ENCODE measurements at regions not wholly inside any gene's neighbourhood (a gene's known extent, or its start where the extent isn't known, plus 50 kb on each side); places are given as distances from the start of the nearest gene placed in this dataset.

GRCh38 chr2:121148481-121148880, 136.5 kb downstream of the TFCP2L1 start:
- Histone ChIP-seq H3K27ac (ENCODE audit: low read length) (no peak overlapping the region), H3K9ac (ENCODE audit: low read length) (no peak overlapping the region), H3K4me3 (ENCODE audit: low read length) (no peak overlapping the region), H3F3A (ENCODE audit: insufficient read depth, low read length, poor library complexity, severe bottlenecking) (no peaks in the 10 kb centered on the region), H3K9me3 (ENCODE audit: low read length) (no peaks in the 10 kb centered on the region), H2AFZ (ENCODE audit: low read depth, low read length) (no peak overlapping the region), H3K9me2 (ENCODE audit: insufficient read depth, low read length) (no peaks in the 10 kb centered on the region), H3K36me3 (ENCODE audit: insufficient read depth, low read length) (no peaks in the 10 kb centered on the region), H3K4me2 (ENCODE audit: low read length) (no peak overlapping the region), H3K79me2 (replicated peaks; ENCODE audit: insufficient read depth, low read length) (no peaks in the 10 kb centered on the region), H4K20me1 (ENCODE audit: insufficient read depth) (no peaks in the 10 kb centered on the region), H3K27me3 (ENCODE audit: insufficient read depth, low read depth, low read length) (no peaks in the 10 kb centered on the region)
- TF ChIP-seq RAD21 (conservative IDR thresholded peaks at IDR 0.05) (no peak), EZH2 (IDR thresholded peaks at IDR 0.05; ENCODE audit: borderline replicate concordance, insufficient read depth, low read length, poor library complexity, severe bottlenecking) (no peak), POLR2AphosphoS5 (IDR thresholded peaks at IDR 0.05) (no peak), CTCF (IDR thresholded peaks at IDR 0.05; ENCODE audit: poor library complexity, severe bottlenecking) (no peak), TAF1 (IDR thresholded peaks at IDR 0.05; ENCODE audit: low read depth) (no peak), MXI1 (conservative IDR thresholded peaks at IDR 0.05; ENCODE audit: poor library complexity, severe bottlenecking) (no peak), SMC3 (conservative IDR thresholded peaks at IDR 0.05; ENCODE audit: poor library complexity) (no peak), EP300 (conservative IDR thresholded peaks at IDR 0.05; ENCODE audit: poor library complexity, severe bottlenecking) (no peak)
- TF ChIP-seq, protein P1, sequence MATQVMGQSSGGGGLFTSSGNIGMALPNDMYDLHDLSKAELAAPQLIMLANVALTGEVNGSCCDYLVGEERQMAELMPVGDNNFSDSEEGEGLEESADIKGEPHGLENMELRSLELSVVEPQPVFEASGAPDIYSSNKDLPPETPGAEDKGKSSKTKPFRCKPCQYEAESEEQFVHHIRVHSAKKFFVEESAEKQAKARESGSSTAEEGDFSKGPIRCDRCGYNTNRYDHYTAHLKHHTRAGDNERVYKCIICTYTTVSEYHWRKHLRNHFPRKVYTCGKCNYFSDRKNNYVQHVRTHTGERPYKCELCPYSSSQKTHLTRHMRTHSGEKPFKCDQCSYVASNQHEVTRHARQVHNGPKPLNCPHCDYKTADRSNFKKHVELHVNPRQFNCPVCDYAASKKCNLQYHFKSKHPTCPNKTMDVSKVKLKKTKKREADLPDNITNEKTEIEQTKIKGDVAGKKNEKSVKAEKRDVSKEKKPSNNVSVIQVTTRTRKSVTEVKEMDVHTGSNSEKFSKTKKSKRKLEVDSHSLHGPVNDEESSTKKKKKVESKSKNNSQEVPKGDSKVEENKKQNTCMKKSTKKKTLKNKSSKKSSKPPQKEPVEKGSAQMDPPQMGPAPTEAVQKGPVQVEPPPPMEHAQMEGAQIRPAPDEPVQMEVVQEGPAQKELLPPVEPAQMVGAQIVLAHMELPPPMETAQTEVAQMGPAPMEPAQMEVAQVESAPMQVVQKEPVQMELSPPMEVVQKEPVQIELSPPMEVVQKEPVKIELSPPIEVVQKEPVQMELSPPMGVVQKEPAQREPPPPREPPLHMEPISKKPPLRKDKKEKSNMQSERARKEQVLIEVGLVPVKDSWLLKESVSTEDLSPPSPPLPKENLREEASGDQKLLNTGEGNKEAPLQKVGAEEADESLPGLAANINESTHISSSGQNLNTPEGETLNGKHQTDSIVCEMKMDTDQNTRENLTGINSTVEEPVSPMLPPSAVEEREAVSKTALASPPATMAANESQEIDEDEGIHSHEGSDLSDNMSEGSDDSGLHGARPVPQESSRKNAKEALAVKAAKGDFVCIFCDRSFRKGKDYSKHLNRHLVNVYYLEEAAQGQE (IDR thresholded peaks at IDR 0.05; ENCODE audit: borderline replicate concordance): no peak

- H3K4me3 ChIP-seq (ENCODE audit: low read length): no peak overlapping the region
- no peaks in the 10 kb centered on the region for H3K79me2 ChIP-seq (replicated peaks; ENCODE audit: insufficient read depth, low read length)
- no peaks in the 10 kb centered on the region for H3K9me3 ChIP-seq (ENCODE audit: low read length)
- H3K9me2 ChIP-seq (ENCODE audit: insufficient read depth, low read length): no peaks in the 10 kb centered on the region
- H3K27me3 ChIP-seq (ENCODE audit: insufficient read depth, low read depth, low read length): no peaks in the 10 kb centered on the region
- H3K9ac ChIP-seq (ENCODE audit: low read length): no peak overlapping the region
- TF ChIP-seq SMC3 (conservative IDR thresholded peaks at IDR 0.05; ENCODE audit: poor library complexity) (no peak), POLR2AphosphoS5 (IDR thresholded peaks at IDR 0.05) (no peak), RAD21 (conservative IDR thresholded peaks at IDR 0.05) (no peak), TAF1 (IDR thresholded peaks at IDR 0.05; ENCODE audit: low read depth) (no peak), EP300 (conservative IDR thresholded peaks at IDR 0.05; ENCODE audit: poor library complexity, severe bottlenecking) (no peak), CTCF (IDR thresholded peaks at IDR 0.05; ENCODE audit: poor library complexity, severe bottlenecking) (no peak), EZH2 (IDR thresholded peaks at IDR 0.05; ENCODE audit: borderline replicate concordance, insufficient read depth, low read length, poor library complexity, severe bottlenecking) (no peak), MXI1 (conservative IDR thresholded peaks at IDR 0.05; ENCODE audit: poor library complexity, severe bottlenecking) (no peak)
- TF ChIP-seq, protein P1 (IDR thresholded peaks at IDR 0.05; ENCODE audit: borderline replicate concordance): no peak
- no peak overlapping the region for H2AFZ ChIP-seq (ENCODE audit: low read depth, low read length)
- H3F3A ChIP-seq (ENCODE audit: insufficient read depth, low read length, poor library complexity, severe bottlenecking): no peaks in the 10 kb centered on the region
- H4K20me1 ChIP-seq (ENCODE audit: insufficient read depth): no peaks in the 10 kb centered on the region
- no peak overlapping the region for H3K27ac ChIP-seq (ENCODE audit: low read length)
- no peaks in the 10 kb centered on the region for H3K36me3 ChIP-seq (ENCODE audit: insufficient read depth, low read length)
- no peak overlapping the region for H3K4me2 ChIP-seq (ENCODE audit: low read length)
Observed at GRCh38 chr2:121149384-121149783, 135.6 kb downstream of the TFCP2L1 start.

All from neural cell (in vitro differentiated cells).